Sigmoid colon (tissue), 4 donors: ENCODE measurements at regions not wholly inside any gene's neighbourhood (a gene's known extent, or its start where the extent isn't known, plus 50 kb on each side); places are given as distances from the start of the nearest gene placed in this dataset.

Source experiments
- CTCF ChIP-seq, 4 experiments: fragments of 450-650 bp in 3 of 4; fragments of 200-600 bp in 1 of 4; IDR thresholded peaks; one replicate each; pipeline ENCODE4 v1.5.1; 2016 to 2019; ENCODE audit warnings: antibody characterized with exemption in 4 of 4, mild to moderate bottlenecking in 3 of 4, moderate library complexity in 2 of 4
- EP300 ChIP-seq, 4 donors: sonication (generic); formaldehyde crosslinking; IDR thresholded peaks; one replicate each; pipeline ENCODE4 v1.6.1; 2017; ENCODE audit warnings: antibody characterized with exemption in 4 of 4
- POLR2A ChIP-seq, 2 donors: fragments of 450-650 bp; IDR thresholded peaks; one replicate each; pipeline ENCODE4 v1.6.1; 2016; ENCODE audit warnings: antibody characterized with exemption in 2 of 2, mild to moderate bottlenecking in 2 of 2, moderate library complexity in 2 of 2
- POLR2AphosphoS5 ChIP-seq, 4 donors: sonication (generic); formaldehyde crosslinking; IDR thresholded peaks; one replicate each; pipeline ENCODE4 v1.6.1; 2017; ENCODE audit warnings: antibody characterized with exemption in 4 of 4

DNA sequence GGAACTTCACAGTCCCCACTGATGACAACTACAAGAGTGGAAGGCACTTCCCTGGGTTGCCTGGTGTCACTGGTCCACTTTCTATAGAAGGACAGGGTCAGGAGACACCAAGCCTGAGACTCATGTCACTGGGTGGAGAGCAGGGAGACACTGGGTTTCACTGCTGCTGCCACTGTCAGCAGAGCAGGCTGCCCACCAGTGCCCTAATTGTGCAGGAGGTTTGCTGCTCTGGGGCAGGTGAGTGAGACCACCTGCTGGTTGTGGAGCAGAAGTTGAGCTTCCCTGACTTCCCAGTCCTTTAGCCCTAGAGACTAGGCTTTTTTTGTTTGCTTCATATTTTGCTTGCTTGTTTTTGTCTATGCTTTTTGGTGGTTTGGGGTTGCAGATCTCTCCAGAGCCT lies 528.4 kb upstream of the RGMA start:
- TF ChIP-seq CTCF (IDR thresholded peaks at IDR 0.05) (no peak), POLR2A (IDR thresholded peaks at IDR 0.05) (no peak), EP300 (IDR thresholded peaks at IDR 0.05) (no peak), POLR2AphosphoS5 (IDR thresholded peaks at IDR 0.05) (no peak)
